GM12878 (cell line): ENCODE measurements at regions not wholly inside any gene's neighbourhood (a gene's known extent, or its start where the extent isn't known, plus 50 kb on each side); places are given as distances from the start of the nearest gene placed in this dataset.

Experiments
- ATAC-seq: fragments of 200-7000 bp; cut with Tn5 transposase; 3 replicates; pipeline ENCODE4 v1.9.1; 2020; ENCODE audit warnings: mild to moderate bottlenecking, moderate library complexity
- BruUV-seq: library from RNA; stranded (reverse); fragments of 400-500 nt; replicated peaks from 2 replicates; lab custom pipeline; 2021; lab: Mats Ljungman, UMichigan
- CTCF ChIA-PET: fragments of 300-600 bp; sonication (Branson Sonifier 250); formaldehyde crosslinking; extraction: SDS; loops from one replicate; lab custom pipeline; 2021; ENCODE audit warnings: inconsistent platforms; lab: Yijun Ruan, JAX
- POLR2A ChIA-PET: fragments of 350-600 bp; formaldehyde crosslinking; extraction: SDS; loops from one replicate; lab custom pipeline; 2021; ENCODE audit warnings: inconsistent platforms; lab: Charles Lee
- RAD21 ChIA-PET: fragments of 300-600 bp; sonication (Branson Sonifier 250); formaldehyde crosslinking; loops from one replicate; lab custom pipeline; 2023; ENCODE audit warnings: antibody characterized with exemption; ENCODE audit not compliant: unreplicated experiment; lab: Charles Lee
- SMC1A ChIA-PET: fragments of 300-600 bp; sonication (Branson Sonifier 250); formaldehyde crosslinking; loops from one replicate; lab custom pipeline; 2023; ENCODE audit not compliant: unreplicated experiment, uncharacterized antibody; lab: Charles Lee
- DNase-seq: peaks from one replicate; pipeline ENCODE4 v3.0.0-alpha.2; 2011; ENCODE audit warnings: low read depth, low spot score
- FAIRE-seq: peaks from 3 replicates; lab custom pipeline; 2011; peaks lifted over from hg19 to GRCh38; lab: Jason Lieb, UNC
- H2AFZ ChIP-seq: 2 replicates; pipeline ENCODE4 v1.6.0; 2011; ENCODE audit warnings: low read depth, low read length, control low read depth; ENCODE audit not compliant: control insufficient read depth
- H3K27ac ChIP-seq: 2 replicates; pipeline ENCODE4 v1.5.1; 2011; ENCODE audit warnings: control low read depth; ENCODE audit not compliant: control insufficient read depth, insufficient read depth
- H3K27me3 ChIP-seq, 2 experiments: replicated peaks in 1 of 2; 2 replicates each; pipeline versions ENCODE4 v1.6.0 to v1.6.1; 2011; ENCODE audit warnings: low read length in 1 of 2; ENCODE audit not compliant: control insufficient read depth in 2 of 2, insufficient read depth in 2 of 2
- H3K36me3 ChIP-seq, 2 experiments: 2 replicates each; pipeline ENCODE4 v1.5.1; 2011; ENCODE audit warnings: low read length in 1 of 2; ENCODE audit not compliant: control insufficient read depth in 2 of 2, insufficient read depth in 2 of 2
- H3K4me1 ChIP-seq: 2 replicates; pipeline ENCODE4 v1.6.1; 2011; ENCODE audit warnings: mild to moderate bottlenecking, low read length, moderate library complexity, mixed read lengths; ENCODE audit not compliant: control insufficient read depth, insufficient read depth
- H3K4me2 ChIP-seq: 2 replicates; pipeline ENCODE4 v1.6.0; 2011; ENCODE audit warnings: control low read depth; ENCODE audit not compliant: control insufficient read depth, insufficient read depth
- H3K4me3 ChIP-seq: fragments of 200-600 bp; sonication (generic); 2 replicates; pipeline ENCODE4 v1.5.1; 2016
- H3K79me2 ChIP-seq: 2 replicates; pipeline ENCODE4 v1.6.0; 2011; ENCODE audit warnings: low read length; ENCODE audit not compliant: control insufficient read depth, insufficient read depth
- H3K9ac ChIP-seq: 2 replicates; pipeline ENCODE4 v1.8.0; 2011; ENCODE audit warnings: low read length, control low read depth, mixed read lengths; ENCODE audit not compliant: control insufficient read depth, insufficient read depth
- H3K9me3 ChIP-seq: replicated peaks from 3 replicates; pipeline ENCODE4 v1.5.1; 2011; ENCODE audit warnings: mild to moderate bottlenecking, low read length; ENCODE audit not compliant: control insufficient read depth, insufficient read depth
- H4K20me1 ChIP-seq: 2 replicates; pipeline ENCODE4 v1.6.0; 2011; ENCODE audit not compliant: control insufficient read depth, insufficient read depth
- CHD4 ChIP-seq: fragments of 200-600 bp; sonication (generic); IDR thresholded peaks from 2 replicates; pipeline ENCODE4 v1.6.1; 2016; ENCODE audit warnings: mild to moderate bottlenecking
- GATAD2B ChIP-seq: fragments of 450-650 bp; conservative IDR thresholded peaks from 2 replicates; pipeline ENCODE4 v1.6.1; 2017; ENCODE audit warnings: low read depth, mild to moderate bottlenecking, moderate library complexity
- KLF5 ChIP-seq: fragments of 450-650 bp; IDR thresholded peaks from 2 replicates; pipeline ENCODE4 v1.6.1; 2014; ENCODE audit warnings: mild to moderate bottlenecking; ENCODE audit not compliant: partially characterized antibody
- MTA3 ChIP-seq: IDR thresholded peaks from 2 replicates; pipeline ENCODE4 v1.6.1; 2012; ENCODE audit warnings: low read length, inconsistent platforms, borderline replicate concordance
- MYC ChIP-seq: IDR thresholded peaks from 2 replicates; pipeline ENCODE4 v1.6.1; 2011; ENCODE audit warnings: mild to moderate bottlenecking, low read length, moderate library complexity, inconsistent platforms; ENCODE audit not compliant: insufficient read depth, insufficient replicate concordance, insufficient read length, severe bottlenecking
- POLR2AphosphoS5 ChIP-seq: IDR thresholded peaks from 2 replicates; pipeline ENCODE4 v1.6.1; 2011; ENCODE audit warnings: mild to moderate bottlenecking, low read length, inconsistent platforms
- RELA ChIP-seq: fragments of 450-650 bp; IDR thresholded peaks from 2 replicates; pipeline ENCODE4 v1.8.0; 2014; ENCODE audit warnings: borderline replicate concordance; ENCODE audit not compliant: partially characterized antibody
- STAT1 ChIP-seq: fragments of 450-650 bp; conservative IDR thresholded peaks from 2 replicates; pipeline ENCODE4 v1.6.1; 2014; ENCODE audit warnings: antibody characterized with exemption, mild to moderate bottlenecking
- YBX1 ChIP-seq: fragments of 450-650 bp; IDR thresholded peaks from 2 replicates; pipeline ENCODE4 v1.6.1; 2016; ENCODE audit warnings: antibody characterized with exemption
- WGBS: methylation state at CpG from one replicate; pipeline ENCODE4 v1.1.6; 2016; ENCODE audit warnings: low lambda C conversion rate; ENCODE audit not compliant: insufficient replicate concordance, insufficient coverage; ENCODE audit errors: missing lambda C conversion rate; 5-methylcytosine and 5-hydroxymethylcytosine counted together
- in situ Hi-C: fragments of 300-500 bp; cut with MboI; formaldehyde crosslinking; loops from 9 replicates; pipeline ENCODE4 v1.14.3; 2018; ENCODE audit warnings: mixed read lengths
- intact Hi-C: fragments of 100-400 bp; cut with micrococcal nuclease; formaldehyde crosslinking; loops from one replicate; pipeline ENCODE4 v1.14.2; 2022; ENCODE audit not compliant: unreplicated experiment
- TF ChIP-seq, protein P1 (sequence below), 3 experiments: IDR thresholded peaks in 2 of 3; conservative IDR thresholded peaks in 1 of 3; 2 replicates each; pipeline ENCODE4 v1.5.1; 2011; ENCODE audit warnings: low read depth in 3 of 3, low read length in 3 of 3, mild to moderate bottlenecking in 3 of 3, control low read depth in 2 of 3, moderate library complexity in 2 of 3, inconsistent platforms in 1 of 3, mixed read lengths in 1 of 3; ENCODE audit not compliant: control insufficient read depth in 2 of 3, insufficient read depth in 1 of 3; ENCODE audit errors: extremely low read depth in 1 of 3
- TF ChIP-seq, protein P2 (sequence below): fragments of 450-650 bp; IDR thresholded peaks from 2 replicates; pipeline ENCODE4 v1.6.1; 2017; ENCODE audit warnings: mild to moderate bottlenecking
- TF ChIP-seq, protein P3 (sequence below): fragments of 450-650 bp; formaldehyde crosslinking; IDR thresholded peaks from 2 replicates; pipeline ENCODE4 v1.5.0; 2022; ENCODE audit warnings: mild to moderate bottlenecking, missing genetic modification characterization

DNA sequence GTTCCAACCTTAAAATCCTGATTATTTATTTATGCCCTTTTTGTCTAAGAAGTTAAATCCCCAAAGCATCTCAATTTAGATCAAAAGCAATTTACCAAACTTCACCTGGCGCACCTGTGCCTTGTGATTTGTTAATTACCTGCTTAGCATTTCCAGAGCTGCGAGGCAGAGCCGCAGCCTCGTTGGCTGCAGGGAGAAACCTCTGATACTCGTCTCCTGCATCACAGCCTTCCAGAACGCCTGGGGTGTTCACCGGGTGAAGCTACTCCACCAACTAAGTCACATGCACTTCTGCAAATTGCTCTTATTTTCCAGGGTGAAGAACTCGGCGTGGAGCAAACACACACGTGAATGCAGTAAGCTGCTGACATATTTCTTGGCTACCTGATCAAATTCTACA lies 198.1 kb upstream of the RNF32 start (continued):
- TF ChIP-seq, protein P1, sequence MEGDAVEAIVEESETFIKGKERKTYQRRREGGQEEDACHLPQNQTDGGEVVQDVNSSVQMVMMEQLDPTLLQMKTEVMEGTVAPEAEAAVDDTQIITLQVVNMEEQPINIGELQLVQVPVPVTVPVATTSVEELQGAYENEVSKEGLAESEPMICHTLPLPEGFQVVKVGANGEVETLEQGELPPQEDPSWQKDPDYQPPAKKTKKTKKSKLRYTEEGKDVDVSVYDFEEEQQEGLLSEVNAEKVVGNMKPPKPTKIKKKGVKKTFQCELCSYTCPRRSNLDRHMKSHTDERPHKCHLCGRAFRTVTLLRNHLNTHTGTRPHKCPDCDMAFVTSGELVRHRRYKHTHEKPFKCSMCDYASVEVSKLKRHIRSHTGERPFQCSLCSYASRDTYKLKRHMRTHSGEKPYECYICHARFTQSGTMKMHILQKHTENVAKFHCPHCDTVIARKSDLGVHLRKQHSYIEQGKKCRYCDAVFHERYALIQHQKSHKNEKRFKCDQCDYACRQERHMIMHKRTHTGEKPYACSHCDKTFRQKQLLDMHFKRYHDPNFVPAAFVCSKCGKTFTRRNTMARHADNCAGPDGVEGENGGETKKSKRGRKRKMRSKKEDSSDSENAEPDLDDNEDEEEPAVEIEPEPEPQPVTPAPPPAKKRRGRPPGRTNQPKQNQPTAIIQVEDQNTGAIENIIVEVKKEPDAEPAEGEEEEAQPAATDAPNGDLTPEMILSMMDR (IDR thresholded peaks at IDR 0.05 in 2 of 3, conservative IDR thresholded peaks at IDR 0.05 in 1 of 3; ENCODE audit: control insufficient read depth in 2 of 3, extremely low read depth in 1 of 3, insufficient read depth in 1 of 3, low read depth in 3 of 3, low read length in 3 of 3), result no peak
- TF ChIP-seq MTA3 (no peak), STAT1 (no peak)
- TF ChIP-seq, protein P2, sequence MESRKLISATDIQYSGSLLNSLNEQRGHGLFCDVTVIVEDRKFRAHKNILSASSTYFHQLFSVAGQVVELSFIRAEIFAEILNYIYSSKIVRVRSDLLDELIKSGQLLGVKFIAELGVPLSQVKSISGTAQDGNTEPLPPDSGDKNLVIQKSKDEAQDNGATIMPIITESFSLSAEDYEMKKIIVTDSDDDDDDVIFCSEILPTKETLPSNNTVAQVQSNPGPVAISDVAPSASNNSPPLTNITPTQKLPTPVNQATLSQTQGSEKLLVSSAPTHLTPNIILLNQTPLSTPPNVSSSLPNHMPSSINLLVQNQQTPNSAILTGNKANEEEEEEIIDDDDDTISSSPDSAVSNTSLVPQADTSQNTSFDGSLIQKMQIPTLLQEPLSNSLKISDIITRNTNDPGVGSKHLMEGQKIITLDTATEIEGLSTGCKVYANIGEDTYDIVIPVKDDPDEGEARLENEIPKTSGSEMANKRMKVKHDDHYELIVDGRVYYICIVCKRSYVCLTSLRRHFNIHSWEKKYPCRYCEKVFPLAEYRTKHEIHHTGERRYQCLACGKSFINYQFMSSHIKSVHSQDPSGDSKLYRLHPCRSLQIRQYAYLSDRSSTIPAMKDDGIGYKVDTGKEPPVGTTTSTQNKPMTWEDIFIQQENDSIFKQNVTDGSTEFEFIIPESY, result no peak

DNA sequence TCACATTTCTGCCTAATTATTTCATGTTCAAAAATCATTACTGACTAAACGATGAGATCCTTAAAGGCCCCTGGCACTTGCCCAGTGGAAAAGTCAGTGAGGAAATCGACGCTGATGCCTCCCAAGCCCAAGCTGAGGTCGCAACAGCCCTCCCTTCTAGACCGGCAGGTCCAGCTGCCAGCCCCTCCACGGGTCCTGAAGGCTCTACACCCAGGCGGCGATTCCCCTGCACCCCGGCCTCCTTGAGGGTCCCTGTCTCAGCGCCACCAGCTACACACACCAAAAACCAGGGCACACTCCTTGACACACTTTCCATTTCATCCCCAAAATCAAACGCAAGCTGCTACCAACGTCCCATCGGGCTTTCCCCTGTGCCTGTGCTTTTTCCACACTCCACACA lies 200.1 kb upstream of the RNF32 start:
- no peak overlapping the region for H3K27ac ChIP-seq
- FAIRE-seq (no peak), ATAC-seq (no peak), DNase-seq (no peak)
- no peaks in the 10 kb centered on the region for H3K79me2 ChIP-seq
- no peak overlapping the region for H3K4me3 ChIP-seq
- H3K9me3 ChIP-seq, result no peaks in the 10 kb centered on the region
- H3K4me2 ChIP-seq, result no peak overlapping the region
- ChIA-PET POLR2A (no interaction called here), RAD21 (no interaction called here), SMC1A (no interaction called here), CTCF (no interaction called here)
- in situ Hi-C loops, result no loop called here
- no peaks in the 10 kb centered on the region for H3K36me3 ChIP-seq
- no peak overlapping the region for H3K9ac ChIP-seq
- no peak overlapping the region for H2AFZ ChIP-seq
- peaks cover 0 to 2% of the 10 kb centered on the region in 2 experiments; a peak in 3 of 4 replicates for H3K27me3 ChIP-seq
- TF ChIP-seq RELA, result no peak
- TF ChIP-seq, protein P3, sequence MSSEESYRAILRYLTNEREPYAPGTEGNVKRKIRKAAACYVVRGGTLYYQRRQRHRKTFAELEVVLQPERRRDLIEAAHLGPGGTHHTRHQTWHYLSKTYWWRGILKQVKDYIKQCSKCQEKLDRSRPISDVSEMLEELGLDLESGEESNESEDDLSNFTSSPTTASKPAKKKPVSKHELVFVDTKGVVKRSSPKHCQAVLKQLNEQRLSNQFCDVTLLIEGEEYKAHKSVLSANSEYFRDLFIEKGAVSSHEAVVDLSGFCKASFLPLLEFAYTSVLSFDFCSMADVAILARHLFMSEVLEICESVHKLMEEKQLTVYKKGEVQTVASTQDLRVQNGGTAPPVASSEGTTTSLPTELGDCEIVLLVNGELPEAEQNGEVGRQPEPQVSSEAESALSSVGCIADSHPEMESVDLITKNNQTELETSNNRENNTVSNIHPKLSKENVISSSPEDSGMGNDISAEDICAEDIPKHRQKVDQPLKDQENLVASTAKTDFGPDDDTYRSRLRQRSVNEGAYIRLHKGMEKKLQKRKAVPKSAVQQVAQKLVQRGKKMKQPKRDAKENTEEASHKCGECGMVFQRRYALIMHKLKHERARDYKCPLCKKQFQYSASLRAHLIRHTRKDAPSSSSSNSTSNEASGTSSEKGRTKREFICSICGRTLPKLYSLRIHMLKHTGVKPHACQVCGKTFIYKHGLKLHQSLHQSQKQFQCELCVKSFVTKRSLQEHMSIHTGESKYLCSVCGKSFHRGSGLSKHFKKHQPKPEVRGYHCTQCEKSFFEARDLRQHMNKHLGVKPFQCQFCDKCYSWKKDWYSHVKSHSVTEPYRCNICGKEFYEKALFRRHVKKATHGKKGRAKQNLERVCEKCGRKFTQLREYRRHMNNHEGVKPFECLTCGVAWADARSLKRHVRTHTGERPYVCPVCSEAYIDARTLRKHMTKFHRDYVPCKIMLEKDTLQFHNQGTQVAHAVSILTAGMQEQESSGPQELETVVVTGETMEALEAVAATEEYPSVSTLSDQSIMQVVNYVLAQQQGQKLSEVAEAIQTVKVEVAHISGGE (CRISPR knock-in tag), result no peak
- TF ChIP-seq MYC, result no peak
- TF ChIP-seq POLR2AphosphoS5, result no peak
- TF ChIP-seq YBX1, result no peak
- TF ChIP-seq KLF5, result no peak
- no peak for TF ChIP-seq GATAD2B
- TF ChIP-seq CHD4, result no peak
- H4K20me1 ChIP-seq, result no peaks in the 10 kb centered on the region
- intact Hi-C loops, result no loop called here
- 37% methylated on average over 12 of the region's 13 CpGs for WGBS
- no peaks in the 10 kb centered on the region for H3K4me1 ChIP-seq
- BruUV-seq, result no TSS peak
